ENCODE measurements at regions not wholly inside any gene's neighbourhood (a gene's known extent, or its start where the extent isn't known, plus 50 kb on each side); places are given as distances from the start of the nearest gene placed in this dataset.
A peak's percentile ranks its signal among the peaks of the same experiment; 100 is the strongest.

DNA sequence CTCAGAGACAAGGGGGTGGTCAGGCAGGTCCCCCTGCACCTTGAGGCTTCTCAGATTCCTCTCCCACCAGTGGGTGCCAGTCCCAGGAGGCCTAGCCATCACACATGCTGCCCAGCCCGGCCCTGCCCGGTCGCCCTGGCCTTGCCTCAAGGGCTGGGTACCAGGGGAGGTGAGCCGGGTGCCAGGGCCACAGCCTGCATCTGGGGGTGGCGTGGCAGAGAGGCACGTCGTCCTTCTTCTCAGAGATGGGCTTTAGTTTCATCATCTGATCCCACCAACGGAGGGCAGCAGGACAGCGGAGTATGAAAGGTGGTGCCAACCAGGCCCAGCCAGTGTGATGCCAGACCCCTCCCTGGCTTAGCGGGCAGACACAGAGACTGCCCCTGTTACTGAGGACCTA lies 161.7 kb downstream of the TFCP2L1 start:
- no peak overlapping the region for H3K27ac ChIP-seq
- no peak for TF ChIP-seq ZFX (IDR thresholded peaks at IDR 0.05)
- TF ChIP-seq, protein P1, sequence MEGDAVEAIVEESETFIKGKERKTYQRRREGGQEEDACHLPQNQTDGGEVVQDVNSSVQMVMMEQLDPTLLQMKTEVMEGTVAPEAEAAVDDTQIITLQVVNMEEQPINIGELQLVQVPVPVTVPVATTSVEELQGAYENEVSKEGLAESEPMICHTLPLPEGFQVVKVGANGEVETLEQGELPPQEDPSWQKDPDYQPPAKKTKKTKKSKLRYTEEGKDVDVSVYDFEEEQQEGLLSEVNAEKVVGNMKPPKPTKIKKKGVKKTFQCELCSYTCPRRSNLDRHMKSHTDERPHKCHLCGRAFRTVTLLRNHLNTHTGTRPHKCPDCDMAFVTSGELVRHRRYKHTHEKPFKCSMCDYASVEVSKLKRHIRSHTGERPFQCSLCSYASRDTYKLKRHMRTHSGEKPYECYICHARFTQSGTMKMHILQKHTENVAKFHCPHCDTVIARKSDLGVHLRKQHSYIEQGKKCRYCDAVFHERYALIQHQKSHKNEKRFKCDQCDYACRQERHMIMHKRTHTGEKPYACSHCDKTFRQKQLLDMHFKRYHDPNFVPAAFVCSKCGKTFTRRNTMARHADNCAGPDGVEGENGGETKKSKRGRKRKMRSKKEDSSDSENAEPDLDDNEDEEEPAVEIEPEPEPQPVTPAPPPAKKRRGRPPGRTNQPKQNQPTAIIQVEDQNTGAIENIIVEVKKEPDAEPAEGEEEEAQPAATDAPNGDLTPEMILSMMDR (conservative IDR thresholded peaks at IDR 0.05), result no peak

DNA sequence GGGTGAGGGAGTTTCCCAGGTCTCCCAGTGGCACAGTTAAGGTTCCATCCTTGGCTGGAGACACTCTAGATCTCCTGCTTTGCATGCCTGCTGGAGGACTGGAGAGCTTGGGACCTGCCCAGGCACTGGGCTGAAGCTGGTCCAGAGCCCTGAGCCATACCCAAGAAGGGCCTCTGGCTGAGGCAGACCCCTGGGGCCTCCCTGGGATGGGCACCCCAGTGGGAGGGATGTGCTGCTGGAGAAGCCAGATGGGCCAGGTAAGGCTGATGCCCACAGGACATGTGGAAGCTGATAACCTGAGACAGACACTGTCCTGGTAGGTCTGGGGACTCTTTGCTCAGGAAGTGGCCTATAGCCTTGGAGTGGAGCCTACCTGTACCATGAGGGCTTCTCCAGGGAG lies 160.7 kb downstream of the TFCP2L1 start:
- no peak overlapping the region for H3K27ac ChIP-seq
- no peak for TF ChIP-seq ZFX (IDR thresholded peaks at IDR 0.05)
- TF ChIP-seq, protein P1 (conservative IDR thresholded peaks at IDR 0.05), result no peak

DNA sequence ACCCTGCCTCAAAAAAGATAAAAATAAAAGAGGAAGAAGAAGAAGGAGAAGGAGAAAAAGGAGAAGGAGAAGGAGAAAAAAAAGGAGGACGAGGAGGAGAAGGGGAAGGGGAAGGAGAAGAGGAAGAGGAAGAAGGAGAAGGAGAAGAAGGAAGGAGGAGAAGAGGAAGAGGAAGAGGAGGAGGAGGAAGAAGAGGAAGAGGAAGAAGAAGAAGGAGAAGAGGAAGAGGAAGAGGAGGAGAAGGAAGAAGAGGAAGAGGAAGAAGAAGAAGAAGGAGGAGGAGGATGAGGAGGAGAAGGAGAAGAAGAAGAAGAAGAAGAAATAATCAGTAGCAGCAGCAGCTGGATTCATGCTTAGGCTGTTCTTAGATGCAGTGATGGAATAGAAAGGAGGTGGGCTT lies 159.7 kb downstream of the TFCP2L1 start:
- H3K27ac ChIP-seq, result no peak overlapping the region
- TF ChIP-seq, protein P1 (conservative IDR thresholded peaks at IDR 0.05), result no peak
- no peak for TF ChIP-seq ZFX (IDR thresholded peaks at IDR 0.05)

DNA sequence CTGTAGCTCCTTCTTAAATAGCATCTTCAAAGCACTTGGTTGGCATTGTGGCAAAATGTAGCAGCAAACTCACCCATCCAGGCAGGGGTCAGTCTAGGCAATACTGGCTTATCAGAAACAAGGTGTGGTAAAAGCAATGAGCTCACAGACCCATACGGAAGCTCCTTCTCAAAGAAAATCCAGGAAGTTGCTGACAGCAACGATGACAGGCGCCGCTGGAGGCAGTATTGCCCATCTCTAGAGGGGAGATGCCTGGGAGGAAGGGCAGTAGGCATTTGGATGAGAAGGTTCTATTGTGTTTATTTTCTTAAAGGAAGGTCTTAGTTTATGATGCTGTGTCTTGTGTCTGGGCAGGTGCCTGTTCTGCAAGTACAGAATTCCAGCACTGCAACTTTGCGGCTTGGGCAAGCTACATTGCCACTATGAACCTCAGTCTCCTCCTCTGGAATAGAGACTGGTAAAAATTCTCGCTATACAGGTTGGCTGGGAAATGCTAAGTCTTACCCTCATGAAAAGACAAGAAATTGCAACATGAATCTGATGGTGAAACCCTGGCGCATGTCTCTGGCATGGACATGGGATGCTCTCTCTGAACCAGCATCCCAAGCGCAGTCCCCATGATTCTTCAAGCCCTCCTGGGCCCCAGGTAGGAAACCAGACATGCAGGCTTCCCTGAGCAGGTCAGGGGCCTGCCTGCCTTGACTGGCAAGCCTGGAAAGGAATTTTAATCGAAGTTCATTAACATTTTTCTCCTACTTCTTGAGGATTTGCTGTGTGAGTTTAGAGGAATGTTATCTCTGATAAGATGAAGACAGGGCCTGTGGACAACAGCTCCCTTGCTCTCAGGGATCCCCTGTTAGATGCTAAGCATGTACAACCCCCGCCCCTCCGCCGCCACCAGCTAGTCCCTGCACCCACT lies 156.0 kb downstream of the TFCP2L1 start:
- TF ChIP-seq ZFX (IDR thresholded peaks at IDR 0.05), result no peak
- TF ChIP-seq, protein P1 (conservative IDR thresholded peaks at IDR 0.05), result peak; percentile 90
- H3K27ac ChIP-seq, result peak overlapping the region; percentile 8; the same call in 1 of the 2 replicates

DNA sequence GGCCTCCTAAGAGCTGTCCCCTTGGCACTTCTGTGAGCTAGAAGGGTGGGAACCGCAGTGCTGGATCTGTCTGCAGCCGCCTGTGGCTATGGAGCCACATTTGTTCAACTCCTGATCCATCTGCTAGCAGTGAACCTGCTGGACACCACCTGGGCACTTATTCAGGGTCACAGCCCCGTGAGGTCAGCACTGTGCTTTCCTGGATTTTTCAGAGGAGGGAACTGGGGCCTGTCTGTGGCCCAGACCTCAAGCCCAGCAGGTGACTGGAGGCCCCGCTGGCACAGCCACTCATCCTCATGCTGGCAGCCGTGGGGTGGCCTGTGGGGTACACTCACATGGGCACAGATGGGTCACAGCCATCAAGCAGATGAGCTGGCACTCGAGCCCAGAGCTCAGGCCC lies 155.3 kb downstream of the TFCP2L1 start:
- TF ChIP-seq, protein P1 (conservative IDR thresholded peaks at IDR 0.05), result no peak
- no peak for TF ChIP-seq ZFX (IDR thresholded peaks at IDR 0.05)
- peak overlapping the region; percentile 8; the same call in 1 of the 2 replicates for H3K27ac ChIP-seq

DNA sequence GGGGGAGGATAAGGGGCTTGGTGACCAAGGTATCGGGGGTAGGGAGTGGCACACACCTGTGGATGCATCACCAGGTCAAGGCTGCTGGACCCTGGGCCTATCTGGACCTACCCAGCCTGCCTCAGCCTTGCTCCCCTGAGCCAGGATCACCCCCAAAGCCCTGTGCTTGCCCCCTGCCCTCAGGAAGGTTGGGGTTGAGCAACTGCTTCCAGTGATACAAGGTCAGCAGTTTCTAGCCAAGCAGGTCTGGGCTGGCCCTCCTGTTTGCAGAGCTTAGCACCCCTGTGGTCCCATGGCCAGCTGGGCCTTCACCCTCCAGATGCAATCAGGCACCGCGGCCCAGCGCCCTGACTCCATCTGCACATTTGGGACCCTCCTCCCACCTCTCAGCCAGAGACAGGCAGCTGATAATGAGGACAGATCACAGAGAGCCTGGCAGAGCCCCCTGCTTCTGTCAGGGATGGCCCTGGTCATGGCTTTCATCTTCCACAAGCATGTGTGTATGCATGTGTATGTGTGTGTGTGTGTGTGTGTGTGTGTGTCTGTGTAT lies 154.6 kb downstream of the TFCP2L1 start:
- TF ChIP-seq ZFX (IDR thresholded peaks at IDR 0.05), result no peak
- TF ChIP-seq, protein P1 (conservative IDR thresholded peaks at IDR 0.05), result no peak
- H3K27ac ChIP-seq, result no peak overlapping the region

DNA sequence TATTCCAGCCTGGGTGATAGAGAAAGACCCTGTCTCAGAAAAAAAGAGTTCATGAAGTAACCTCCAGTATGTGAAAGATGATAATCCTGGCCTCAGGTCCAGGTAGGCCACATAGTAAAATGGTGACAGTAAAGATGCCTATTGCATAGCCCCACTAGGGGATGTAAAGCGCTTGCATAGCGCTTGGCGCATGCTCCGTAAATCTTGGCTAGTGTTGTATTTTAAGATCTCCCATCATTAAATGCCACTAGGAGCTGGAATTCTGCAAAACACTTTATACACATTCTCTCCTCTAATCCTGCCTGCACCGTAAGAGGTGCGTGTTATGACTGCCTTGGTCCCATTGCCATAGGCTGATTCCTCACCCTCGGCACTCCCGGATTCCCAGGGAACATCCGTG lies 153.6 kb downstream of the TFCP2L1 start:
- TF ChIP-seq ZFX (IDR thresholded peaks at IDR 0.05), result no peak
- TF ChIP-seq, protein P1 (conservative IDR thresholded peaks at IDR 0.05), result no peak
- no peak overlapping the region for H3K27ac ChIP-seq

All from C4-2B (cell line).